ENCODE measurements at regions not wholly inside any gene's neighbourhood (a gene's known extent, or its start where the extent isn't known, plus 50 kb on each side); places are given as distances from the start of the nearest gene placed in this dataset.

GRCh38 chr10:123606006-123606405, 60.1 kb upstream of the GPR26 start:
- Histone ChIP-seq H3K9me3 (ENCODE audit: control insufficient read depth in 1 of 2, low read length in 2 of 2) (no peaks in the 10 kb centered on the region), H3K27ac (ENCODE audit: low read depth, low read length) (no peak overlapping the region), H3K4me1 (ENCODE audit: insufficient read depth, low read length) (no peaks in the 10 kb centered on the region), H3K27me3 (ENCODE audit: insufficient read depth, low read length) (peaks cover 5% of the 10 kb centered on the region), H3K36me3 (ENCODE audit: insufficient read depth, low read length) (no peaks in the 10 kb centered on the region), H3K4me3 (ENCODE audit: low read length in 2 of 2) (no peak overlapping the region)
- H3K27me3 Mint-ChIP-seq = peaks cover 13 to 16% of the 10 kb centered on the region in 2 donors
- peaks cover 0 to 23% (median 10%) of the 10 kb centered on the region in 8 donors for H3K9me3 Mint-ChIP-seq
- no peak for DNase-seq
- H3K36me3 Mint-ChIP-seq = no peaks in the 10 kb centered on the region
- POLR2A ChIA-PET (ENCODE audit: partially characterized antibody) = interaction anchor here (0.7 kb wide), 1 partner anchor 152 kb away, joined by 3 read pairs; no protein-coding TSS in a partner anchor
- H3K27ac Mint-ChIP-seq = no peak overlapping the region
- CTCF ChIA-PET (ENCODE audit: partially characterized antibody) = no interaction called here
- H3K4me3 Mint-ChIP-seq = no peak overlapping the region
- intact Hi-C loops (cut with micrococcal nuclease) = no loop called here
- no peaks in the 10 kb centered on the region for H3K4me1 Mint-ChIP-seq

- ChIA-PET CTCF (ENCODE audit: partially characterized antibody) (no interaction called here), POLR2A (ENCODE audit: partially characterized antibody) (no interaction called here)
- intact Hi-C loops (cut with micrococcal nuclease) = no loop called here
- Histone ChIP-seq H3K9me3 (ENCODE audit: control insufficient read depth in 1 of 2, low read length in 2 of 2) (no peaks in the 10 kb centered on the region), H3K4me1 (ENCODE audit: insufficient read depth, low read length) (no peaks in the 10 kb centered on the region), H3K36me3 (ENCODE audit: insufficient read depth, low read length) (no peaks in the 10 kb centered on the region), H3K4me3 (ENCODE audit: low read length in 2 of 2) (no peak overlapping the region), H3K27me3 (ENCODE audit: insufficient read depth, low read length) (peaks cover 5% of the 10 kb centered on the region), H3K27ac (ENCODE audit: low read depth, low read length) (no peak overlapping the region)
- Mint-ChIP-seq H3K9me3 (peaks cover 0 to 14% (median 4%) of the 10 kb centered on the region in 8 donors), H3K4me3 (no peak overlapping the region), H3K36me3 (no peaks in the 10 kb centered on the region), H3K27ac (no peak overlapping the region), H3K4me1 (no peaks in the 10 kb centered on the region), H3K27me3 (peaks cover 12 to 14% of the 10 kb centered on the region in 2 donors)
- no peak for DNase-seq
Measured at GRCh38 chr10:123606955-123607354, 59.2 kb upstream of the GPR26 start.

GRCh38 chr10:123607386-123607785, 58.8 kb upstream of the GPR26 start:
- intact Hi-C loops (cut with micrococcal nuclease) = no loop called here
- Mint-ChIP-seq H3K27ac (no peak overlapping the region), H3K4me3 (no peak overlapping the region), H3K4me1 (no peaks in the 10 kb centered on the region), H3K27me3 (peaks cover 12 to 14% of the 10 kb centered on the region in 2 donors), H3K36me3 (no peaks in the 10 kb centered on the region), H3K9me3 (peaks cover 0 to 13% (median 3%) of the 10 kb centered on the region in 8 donors)
- POLR2A ChIA-PET (ENCODE audit: partially characterized antibody) = no interaction called here
- H3K36me3 ChIP-seq (ENCODE audit: insufficient read depth, low read length) = no peaks in the 10 kb centered on the region
- CTCF ChIA-PET (ENCODE audit: partially characterized antibody) = no interaction called here
- no peaks in the 10 kb centered on the region for H3K4me1 ChIP-seq (ENCODE audit: insufficient read depth, low read length)
- no peaks in the 10 kb centered on the region for H3K9me3 ChIP-seq (ENCODE audit: control insufficient read depth in 1 of 2, low read length in 2 of 2)
- H3K4me3 ChIP-seq (ENCODE audit: low read length in 2 of 2) = no peak overlapping the region
- no peak overlapping the region for H3K27ac ChIP-seq (ENCODE audit: low read depth, low read length)
- no peak for DNase-seq
- H3K27me3 ChIP-seq (ENCODE audit: insufficient read depth, low read length) = peaks cover 5% of the 10 kb centered on the region

- no peak overlapping the region for H3K4me3 ChIP-seq (ENCODE audit: low read length in 2 of 2)
- H3K27me3 ChIP-seq (ENCODE audit: insufficient read depth, low read length) = peaks cover 5% of the 10 kb centered on the region
- Mint-ChIP-seq H3K27me3 (peaks cover 12 to 14% of the 10 kb centered on the region in 2 donors), H3K36me3 (no peaks in the 10 kb centered on the region), H3K4me1 (no peaks in the 10 kb centered on the region), H3K27ac (no peak overlapping the region), H3K4me3 (no peak overlapping the region), H3K9me3 (peaks cover 0 to 11% (median 3%) of the 10 kb centered on the region in 8 donors)
- H3K4me1 ChIP-seq (ENCODE audit: insufficient read depth, low read length) = no peaks in the 10 kb centered on the region
- no peaks in the 10 kb centered on the region for H3K36me3 ChIP-seq (ENCODE audit: insufficient read depth, low read length)
- CTCF ChIA-PET (ENCODE audit: partially characterized antibody) = no interaction called here
- intact Hi-C loops (cut with micrococcal nuclease) = no loop called here
- POLR2A ChIA-PET (ENCODE audit: partially characterized antibody) = no interaction called here
- DNase-seq = no peak
- H3K27ac ChIP-seq (ENCODE audit: low read depth, low read length) = no peak overlapping the region
- no peaks in the 10 kb centered on the region for H3K9me3 ChIP-seq (ENCODE audit: control insufficient read depth in 1 of 2, low read length in 2 of 2)
Measured at GRCh38 chr10:123608047-123608446, 58.1 kb upstream of the GPR26 start.

- H3K9me3 ChIP-seq (ENCODE audit: control insufficient read depth in 1 of 2, low read length in 2 of 2) = no peaks in the 10 kb centered on the region
- H3K4me3 Mint-ChIP-seq = no peak overlapping the region
- CTCF ChIA-PET (ENCODE audit: partially characterized antibody) = no interaction called here
- no peak overlapping the region for H3K27ac ChIP-seq (ENCODE audit: low read depth, low read length)
- DNase-seq = no peak
- no peaks in the 10 kb centered on the region for H3K4me1 ChIP-seq (ENCODE audit: insufficient read depth, low read length)
- H3K27me3 ChIP-seq (ENCODE audit: insufficient read depth, low read length) = peaks cover under 1% of the 10 kb centered on the region
- no peaks in the 10 kb centered on the region for H3K36me3 Mint-ChIP-seq
- H3K9me3 Mint-ChIP-seq = peaks cover 0 to 5% (median 3%) of the 10 kb centered on the region in 8 donors
- H3K4me1 Mint-ChIP-seq = no peaks in the 10 kb centered on the region
- POLR2A ChIA-PET (ENCODE audit: partially characterized antibody) = no interaction called here
- no peaks in the 10 kb centered on the region for H3K36me3 ChIP-seq (ENCODE audit: insufficient read depth, low read length)
- H3K4me3 ChIP-seq (ENCODE audit: low read length in 2 of 2) = no peak overlapping the region
- intact Hi-C loops (cut with micrococcal nuclease) = no loop called here
- no peak overlapping the region for H3K27ac Mint-ChIP-seq
- peaks cover 3% of the 10 kb centered on the region in 2 donors for H3K27me3 Mint-ChIP-seq
Measured at GRCh38 chr10:123611243-123611642, 54.9 kb upstream of the GPR26 start.

- H3K27ac Mint-ChIP-seq = no peak overlapping the region
- POLR2A ChIA-PET (ENCODE audit: partially characterized antibody) = no interaction called here
- intact Hi-C loops (cut with micrococcal nuclease) = no loop called here
Measured at GRCh38 chr10:123611876-123612275, 54.3 kb upstream of the GPR26 start.

GRCh38 chr10:123613346-123613850, 52.8 kb upstream of the GPR26 start:
- no peak overlapping the region for H3K4me3 ChIP-seq (ENCODE audit: low read length in 2 of 2)
- Mint-ChIP-seq H3K4me3 (no peak overlapping the region), H3K9me3 (peaks cover 0 to 3% (median 2%) of the 10 kb centered on the region in 8 donors), H3K27me3 (peaks cover 1 to 2% of the 10 kb centered on the region in 2 donors), H3K36me3 (no peaks in the 10 kb centered on the region), H3K27ac (no peak overlapping the region), H3K4me1 (no peaks in the 10 kb centered on the region)
- ChIA-PET POLR2A (ENCODE audit: partially characterized antibody) (no interaction called here), CTCF (ENCODE audit: partially characterized antibody) (no interaction called here)
- H3K36me3 ChIP-seq (ENCODE audit: insufficient read depth, low read length) = no peaks in the 10 kb centered on the region
- no peaks in the 10 kb centered on the region for H3K27me3 ChIP-seq (ENCODE audit: insufficient read depth, low read length)
- H3K9me3 ChIP-seq (ENCODE audit: control insufficient read depth in 1 of 2, low read length in 2 of 2) = no peaks in the 10 kb centered on the region
- intact Hi-C loops (cut with micrococcal nuclease) = no loop called here
- no peaks in the 10 kb centered on the region for H3K4me1 ChIP-seq (ENCODE audit: insufficient read depth, low read length)
- H3K27ac ChIP-seq (ENCODE audit: low read depth, low read length) = no peak overlapping the region
- DNase-seq = no peak

More at GRCh38 chr10:123611876-123612275, 54.3 kb upstream of the GPR26 start:
- Mint-ChIP-seq H3K36me3 (no peaks in the 10 kb centered on the region), H3K9me3 (peaks cover 0 to 3% (median 3%) of the 10 kb centered on the region in 8 donors), H3K27me3 (peaks cover 3% of the 10 kb centered on the region in 2 donors), H3K4me1 (no peaks in the 10 kb centered on the region), H3K4me3 (no peak overlapping the region)
- H3K4me3 ChIP-seq (ENCODE audit: low read length in 2 of 2) = no peak overlapping the region
- no peaks in the 10 kb centered on the region for H3K9me3 ChIP-seq (ENCODE audit: control insufficient read depth in 1 of 2, low read length in 2 of 2)
- no peaks in the 10 kb centered on the region for H3K4me1 ChIP-seq (ENCODE audit: insufficient read depth, low read length)
- no peak for DNase-seq
- H3K36me3 ChIP-seq (ENCODE audit: insufficient read depth, low read length) = no peaks in the 10 kb centered on the region
- CTCF ChIA-PET (ENCODE audit: partially characterized antibody) = no interaction called here
- H3K27ac ChIP-seq (ENCODE audit: low read depth, low read length) = no peak overlapping the region
- no peaks in the 10 kb centered on the region for H3K27me3 ChIP-seq (ENCODE audit: insufficient read depth, low read length)

- CTCF ChIA-PET (ENCODE audit: partially characterized antibody) = no interaction called here
- H3K27ac ChIP-seq (ENCODE audit: low read depth, low read length) = no peak overlapping the region
- DNase-seq = peak in 4 of 5 donors; percentile 7 to 15 (median 12)
- intact Hi-C loops (cut with micrococcal nuclease) = no loop called here
- H3K36me3 Mint-ChIP-seq = no peaks in the 10 kb centered on the region
- no peaks in the 10 kb centered on the region for H3K4me1 Mint-ChIP-seq
- no peaks in the 10 kb centered on the region for H3K36me3 ChIP-seq (ENCODE audit: insufficient read depth, low read length)
- H3K4me1 ChIP-seq (ENCODE audit: insufficient read depth, low read length) = no peaks in the 10 kb centered on the region
- no peaks in the 10 kb centered on the region for H3K9me3 ChIP-seq (ENCODE audit: control insufficient read depth in 1 of 2, low read length in 2 of 2)
- peaks cover 0 to 3% (median 2%) of the 10 kb centered on the region in 8 donors for H3K9me3 Mint-ChIP-seq
- H3K27ac Mint-ChIP-seq = no peak overlapping the region
- H3K4me3 ChIP-seq (ENCODE audit: low read length in 2 of 2) = no peak overlapping the region
- POLR2A ChIA-PET (ENCODE audit: partially characterized antibody) = no interaction called here
- H3K27me3 Mint-ChIP-seq = peaks cover 1 to 4% of the 10 kb centered on the region in 2 donors
- no peaks in the 10 kb centered on the region for H3K27me3 ChIP-seq (ENCODE audit: insufficient read depth, low read length)
- H3K4me3 Mint-ChIP-seq = no peak overlapping the region
Measured at GRCh38 chr10:123614888-123615287, 51.3 kb upstream of the GPR26 start.
